AG09309 (cell line): ENCODE measurements at regions not wholly inside any gene's neighbourhood (a gene's known extent, or its start where the extent isn't known, plus 50 kb on each side); places are given as distances from the start of the nearest gene placed in this dataset.
A peak's percentile ranks its signal among the peaks of the same experiment; 100 is the strongest.

Experiments used
- DNase-seq: peaks from one replicate; pipeline ENCODE4 v3.0.0-alpha.2; 2010; ENCODE audit warnings: low read depth
- H3K4me3 ChIP-seq: 2 replicates; pipeline ENCODE4 v1.5.1; 2011; ENCODE audit warnings: mild to moderate bottlenecking, low read depth, low read length, moderate library complexity; ENCODE audit not compliant: control insufficient read depth
- CTCF ChIP-seq: IDR thresholded peaks from 2 replicates; pipeline ENCODE4 v1.5.1; 2011; ENCODE audit warnings: mild to moderate bottlenecking, low read depth, low read length, inconsistent platforms; ENCODE audit not compliant: insufficient read depth, control insufficient read depth; ENCODE audit errors: missing control alignments

GRCh38 chr5:111676926-111677415, 80.0 kb downstream of the NREP start:
- H3K4me3 ChIP-seq, result no peak overlapping the region
- no peak for TF ChIP-seq CTCF
- DNase-seq, result no peak

GRCh38 chr5:111676466-111676865, 80.5 kb downstream of the NREP start:
- no peak for TF ChIP-seq CTCF
- peak; percentile 32 for DNase-seq
- H3K4me3 ChIP-seq, result no peak overlapping the region

GRCh38 chr5:111675201-111675934, 81.6 kb downstream of the NREP start:
- DNase-seq, result no peak
- no peak overlapping the region for H3K4me3 ChIP-seq
- TF ChIP-seq CTCF, result no peak

GRCh38 chr5:111673891-111674626, 82.9 kb downstream of the NREP start:
- no peak for DNase-seq
- no peak for TF ChIP-seq CTCF
- no peak overlapping the region for H3K4me3 ChIP-seq

- TF ChIP-seq CTCF, result no peak
- no peak overlapping the region for H3K4me3 ChIP-seq
- no peak for DNase-seq
Measured at GRCh38 chr5:111672099-111672498, 84.9 kb downstream of the NREP start.

GRCh38 chr5:111670826-111671492, 86.0 kb downstream of the NREP start:
- no peak for DNase-seq

More at GRCh38 chr5:111670826-111671492, 86.0 kb downstream of the NREP start:
- no peak overlapping the region for H3K4me3 ChIP-seq
- TF ChIP-seq CTCF, result peak; percentile 18
